Vagina (tissue), 2 donors: ENCODE measurements at regions not wholly inside any gene's neighbourhood (a gene's known extent, or its start where the extent isn't known, plus 50 kb on each side); places are given as distances from the start of the nearest gene placed in this dataset.

Source experiments
- CTCF ChIP-seq, 3 experiments: fragments of 450-650 bp in 2 of 3; fragments of 200-600 bp in 1 of 3; sonication (generic) in 1 of 3; IDR thresholded peaks; one replicate each; pipeline ENCODE4 v1.5.1; 2017 to 2019; ENCODE audit warnings: antibody characterized with exemption in 3 of 3, mild to moderate bottlenecking in 2 of 3, moderate library complexity in 2 of 3
- POLR2A ChIP-seq, 2 donors: fragments of 450-650 bp; IDR thresholded peaks; one replicate each; pipeline ENCODE4 v1.6.1; 2017; ENCODE audit warnings: antibody characterized with exemption in 2 of 2, mild to moderate bottlenecking in 2 of 2, moderate library complexity in 2 of 2
- POLR2AphosphoS5 ChIP-seq, 2 donors: sonication (generic); formaldehyde crosslinking; IDR thresholded peaks; one replicate each; pipeline ENCODE4 v1.9.0; 2017; ENCODE audit warnings: antibody characterized with exemption in 2 of 2, mild to moderate bottlenecking in 2 of 2, low read depth in 1 of 2; ENCODE audit not compliant: insufficient read depth in 1 of 2

DNA sequence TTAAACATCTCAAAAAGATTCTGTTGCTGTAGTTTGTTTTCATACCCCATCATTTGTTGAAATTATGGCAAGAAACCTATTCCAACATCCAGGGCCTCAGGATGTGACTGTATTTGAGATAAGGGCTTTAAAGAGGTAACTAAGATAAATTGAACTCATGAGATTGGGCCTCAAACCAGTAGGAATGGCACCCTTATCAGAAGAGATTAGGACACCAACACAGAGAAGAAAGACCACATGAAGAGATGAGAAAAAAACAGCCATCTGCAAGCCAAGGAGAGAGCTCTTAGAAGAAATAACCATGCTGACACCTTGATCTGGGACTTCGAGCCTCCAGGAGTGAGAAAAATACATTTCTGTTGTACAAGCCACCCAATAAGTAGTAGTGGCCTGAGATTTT is 157.7 kb downstream of the CGGBP1 start:
- TF ChIP-seq CTCF (IDR thresholded peaks at IDR 0.05) (no peak), POLR2AphosphoS5 (IDR thresholded peaks at IDR 0.05; ENCODE audit: insufficient read depth in 1 of 2, low read depth in 1 of 2) (no peak), POLR2A (IDR thresholded peaks at IDR 0.05) (no peak)
